Fibroblast of pulmonary artery (primary cell): ENCODE measurements at regions not wholly inside any gene's neighbourhood (a gene's known extent, or its start where the extent isn't known, plus 50 kb on each side); places are given as distances from the start of the nearest gene placed in this dataset.
"Not testable (repeated sequence)": the region's sequence is repeated elsewhere in the genome, so short reads cannot be mapped to it uniquely, and the experiment has no call there.

Source experiments
- DNase-seq: peaks from one replicate; pipeline ENCODE4 v3.0.0-alpha.2; 2010; ENCODE audit warnings: low read depth
- H3K4me3 ChIP-seq: replicated peaks from 2 replicates; pipeline ENCODE4 v1.5.1; 2011; ENCODE audit warnings: low read depth, mild to moderate bottlenecking, control low read depth, low read length, moderate library complexity
- CTCF ChIP-seq: IDR thresholded peaks from 2 replicates; pipeline ENCODE4 v1.5.1; 2011; ENCODE audit warnings: mild to moderate bottlenecking, control low read depth, low read length, inconsistent platforms; ENCODE audit errors: missing control alignments

- TF ChIP-seq CTCF: no peak
- DNase-seq: peak; percentile 13
- no peak overlapping the region for H3K4me3 ChIP-seq
Observed at GRCh38 chr4:77450006-77450405, 155.6 kb upstream of the CXCL13 start.

DNA sequence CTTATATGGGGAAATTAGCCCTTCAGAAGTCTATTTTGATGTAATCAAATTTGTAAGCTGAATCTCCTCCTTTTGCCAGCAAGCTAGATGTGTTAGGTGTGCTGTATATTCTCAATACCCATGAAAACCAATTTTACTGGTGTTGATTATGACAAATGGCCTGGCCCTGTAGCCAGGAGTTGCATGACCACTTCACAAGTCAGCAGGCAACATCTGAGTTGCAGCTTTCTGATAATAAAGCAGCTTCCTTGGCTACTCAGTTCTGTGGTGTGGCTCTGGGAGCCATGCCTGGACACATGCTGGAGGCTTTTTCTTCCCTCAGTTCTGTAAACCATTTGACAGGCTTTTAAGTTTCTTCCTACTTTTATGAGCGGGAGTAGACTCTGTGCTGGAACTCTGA, 154.1 kb upstream of the CXCL13 start:
- H3K4me3 ChIP-seq: no peak overlapping the region
- no peak for TF ChIP-seq CTCF
- no peak for DNase-seq

- H3K4me3 ChIP-seq, DNase-seq: not testable (repeated sequence)
Observed at GRCh38 chr4:77452117-77452516, 153.5 kb upstream of the CXCL13 start.

DNA sequence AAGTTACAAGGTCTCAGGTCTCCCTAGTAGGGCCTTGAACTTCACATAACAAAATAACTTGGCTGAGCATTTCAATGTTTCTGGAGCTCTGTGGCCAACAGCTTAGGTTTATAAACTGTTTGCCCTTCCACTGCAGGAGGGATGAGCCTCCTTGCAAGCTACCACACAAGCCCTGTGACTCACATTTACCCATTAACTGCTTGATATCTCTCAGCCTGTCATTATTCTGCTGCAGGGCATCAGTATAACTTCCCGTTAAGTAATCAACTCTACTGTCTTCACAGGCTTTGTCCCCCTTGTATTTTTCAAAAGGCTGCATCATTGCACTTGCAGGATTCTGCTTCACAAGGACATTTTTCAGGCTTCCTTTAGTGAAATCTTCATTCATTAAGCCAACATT, 151.7 kb upstream of the CXCL13 start:
- DNase-seq: no peak
- TF ChIP-seq CTCF: no peak
- no peak overlapping the region for H3K4me3 ChIP-seq

DNA sequence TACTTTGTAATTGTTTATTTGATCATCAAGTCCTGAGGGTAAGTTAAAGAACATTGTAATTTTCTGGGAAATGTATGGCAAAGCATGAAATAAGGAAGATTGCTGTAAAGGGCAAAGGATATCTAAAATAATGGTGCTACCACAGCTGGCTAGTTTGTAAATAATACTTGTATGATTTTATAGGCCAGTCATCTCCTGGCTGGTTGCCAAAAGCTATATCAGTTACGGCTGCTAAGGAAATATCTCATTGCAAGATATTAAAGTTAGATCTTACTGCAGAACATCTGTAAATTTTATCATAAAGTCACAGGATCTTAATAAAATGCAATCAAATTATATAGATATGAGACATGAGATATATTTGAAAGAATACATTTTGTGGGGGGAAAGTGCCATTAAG, 150.8 kb upstream of the CXCL13 start:
- peak; percentile 14 for DNase-seq
- no peak for TF ChIP-seq CTCF
- H3K4me3 ChIP-seq: no peak overlapping the region

DNA sequence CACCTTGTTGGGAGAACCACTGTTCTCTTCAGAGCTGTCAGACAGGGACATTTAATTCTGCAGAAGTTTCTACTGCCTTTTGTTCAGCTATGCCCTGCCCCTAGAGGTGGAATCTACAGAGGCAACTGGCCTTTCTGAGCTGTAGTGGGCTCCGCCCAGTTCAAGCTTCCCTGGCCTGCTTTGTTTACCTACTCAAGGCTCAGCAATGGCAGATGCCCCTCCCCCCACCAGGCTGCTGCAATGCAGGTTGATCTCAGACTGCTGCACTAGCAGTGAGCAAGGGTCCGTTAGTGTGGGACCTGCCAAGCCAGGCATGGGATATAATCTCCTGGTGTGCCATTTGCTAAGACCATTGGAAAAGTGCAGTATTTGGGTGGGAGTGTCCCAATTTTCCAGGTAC, 141.5 kb upstream of the CXCL13 start:
- not testable (repeated sequence) for DNase-seq

GRCh38 chr4:77465271-77465670, 140.3 kb upstream of the CXCL13 start:
- DNase-seq: peak; percentile 35
- peak; percentile 49 for TF ChIP-seq CTCF
- no peak overlapping the region for H3K4me3 ChIP-seq

More for the DNA sequence above, 141.5 kb upstream of the CXCL13 start:
- H3K4me3 ChIP-seq: not testable (repeated sequence)

DNA sequence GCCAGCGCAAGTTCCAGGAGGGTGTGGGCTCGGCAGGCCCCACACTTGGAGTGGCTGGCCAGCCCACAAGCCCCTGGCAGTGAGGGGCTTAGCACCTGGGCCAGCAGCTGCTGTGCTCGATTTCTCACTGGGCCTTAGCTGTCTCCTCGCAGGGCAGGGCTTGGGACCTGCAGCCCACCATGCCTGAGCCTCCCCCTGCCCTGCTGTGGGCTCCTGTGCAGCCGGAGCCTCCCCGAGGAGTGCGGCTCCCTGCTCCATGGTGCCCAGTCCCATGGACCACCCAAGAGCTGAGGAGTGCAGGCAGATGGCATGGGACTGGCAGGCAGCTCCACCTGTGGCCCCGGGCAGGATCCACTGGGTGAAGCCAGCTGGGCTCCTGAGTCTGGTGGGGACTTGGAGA, 139.2 kb upstream of the CXCL13 start:
- H3K4me3 ChIP-seq: no peak overlapping the region
- no peak for TF ChIP-seq CTCF
- no peak for DNase-seq
